Parathyroid adenoma (tissue), 2 donors: ENCODE measurements at regions not wholly inside any gene's neighbourhood (a gene's known extent, or its start where the extent isn't known, plus 50 kb on each side); places are given as distances from the start of the nearest gene placed in this dataset.

Source experiments
- H2AFZ ChIP-seq: fragments of 300-600 bp; sonication (generic); one replicate; pipeline ENCODE4 v1.7.0; 2017; ENCODE audit warnings: antibody characterized with exemption, mild to moderate bottlenecking
- H3K27ac ChIP-seq: fragments of 300-600 bp; sonication (generic); one replicate; pipeline ENCODE4 v1.7.0; 2017
- H3K27me3 ChIP-seq: fragments of 300-600 bp; sonication (generic); one replicate; pipeline ENCODE4 v1.7.0; 2017; ENCODE audit warnings: low read length; ENCODE audit not compliant: control insufficient read depth, insufficient read depth
- H3K36me3 ChIP-seq: fragments of 300-600 bp; sonication (generic); one replicate; pipeline ENCODE4 v1.7.0; 2017; ENCODE audit warnings: low read length; ENCODE audit not compliant: control insufficient read depth, insufficient read depth
- H3K4me1 ChIP-seq: fragments of 300-600 bp; sonication (generic); one replicate; pipeline ENCODE4 v1.7.0; 2017; ENCODE audit warnings: control low read depth
- H3K4me2 ChIP-seq: fragments of 300-600 bp; sonication (generic); one replicate; pipeline ENCODE4 v1.7.0; 2017; ENCODE audit warnings: low read length
- H3K4me3 ChIP-seq: fragments of 300-600 bp; sonication (generic); one replicate; pipeline ENCODE4 v1.7.0; 2017; ENCODE audit warnings: low read depth, low read length
- H3K79me2 ChIP-seq: fragments of 300-600 bp; sonication (generic); one replicate; pipeline ENCODE4 v1.7.0; 2017; ENCODE audit warnings: control low read depth
- H3K9ac ChIP-seq: fragments of 300-600 bp; sonication (generic); one replicate; pipeline ENCODE4 v1.7.0; 2017; ENCODE audit warnings: mild to moderate bottlenecking
- H3K9me3 ChIP-seq: fragments of 300-600 bp; sonication (generic); one replicate; pipeline ENCODE4 v1.7.0; 2017; ENCODE audit warnings: low read length; ENCODE audit not compliant: control insufficient read depth
- CTCF ChIP-seq: fragments of 300-600 bp; sonication (generic); IDR thresholded peaks from one replicate; pipeline ENCODE4 v1.7.0; 2017; ENCODE audit warnings: antibody characterized with exemption, mild to moderate bottlenecking
- donor health status: primary hyperparathyroidism.

GRCh38 chr5:159819591-159820411, 96.5 kb upstream of the ADRA1B start:
- no peak overlapping the region for H3K27ac ChIP-seq
- no peak overlapping the region for H2AFZ ChIP-seq
- H3K79me2 ChIP-seq, result no peaks in the 10 kb centered on the region
- H3K4me2 ChIP-seq, result no peak overlapping the region
- TF ChIP-seq CTCF, result no peak
- H3K9ac ChIP-seq, result no peak overlapping the region
- H3K4me3 ChIP-seq, result no peak overlapping the region
- H3K27me3 ChIP-seq, result no peaks in the 10 kb centered on the region
- H3K36me3 ChIP-seq, result no peaks in the 10 kb centered on the region
- no peaks in the 10 kb centered on the region for H3K9me3 ChIP-seq
- H3K4me1 ChIP-seq, result no peaks in the 10 kb centered on the region

GRCh38 chr5:159820692-159821091, 95.6 kb upstream of the ADRA1B start:
- Histone ChIP-seq H3K9me3 (no peaks in the 10 kb centered on the region), H3K27ac (no peak overlapping the region)

GRCh38 chr5:159821461-159821940, 94.8 kb upstream of the ADRA1B start:
- H3K9me3 ChIP-seq, result no peaks in the 10 kb centered on the region
- no peak overlapping the region for H3K4me2 ChIP-seq
- H3K36me3 ChIP-seq, result no peaks in the 10 kb centered on the region
- H3K27me3 ChIP-seq, result no peaks in the 10 kb centered on the region
- H3K9ac ChIP-seq, result no peak overlapping the region
- H2AFZ ChIP-seq, result no peak overlapping the region
- no peaks in the 10 kb centered on the region for H3K79me2 ChIP-seq
- no peak for TF ChIP-seq CTCF
- H3K4me1 ChIP-seq, result no peaks in the 10 kb centered on the region
- H3K4me3 ChIP-seq, result no peak overlapping the region
- no peak overlapping the region for H3K27ac ChIP-seq

More at GRCh38 chr5:159820692-159821091, 95.6 kb upstream of the ADRA1B start:
- no peak for TF ChIP-seq CTCF
- no peak overlapping the region for H2AFZ ChIP-seq
- H3K79me2 ChIP-seq, result no peaks in the 10 kb centered on the region
- H3K4me1 ChIP-seq, result no peaks in the 10 kb centered on the region
- H3K4me2 ChIP-seq, result no peak overlapping the region
- H3K4me3 ChIP-seq, result no peak overlapping the region
- no peak overlapping the region for H3K9ac ChIP-seq
- no peaks in the 10 kb centered on the region for H3K36me3 ChIP-seq
- H3K27me3 ChIP-seq, result no peaks in the 10 kb centered on the region

GRCh38 chr5:159824188-159825161, 91.8 kb upstream of the ADRA1B start:
- H2AFZ ChIP-seq, result no peak overlapping the region
- H3K9me3 ChIP-seq, result no peaks in the 10 kb centered on the region
- no peaks in the 10 kb centered on the region for H3K4me1 ChIP-seq
- no peaks in the 10 kb centered on the region for H3K27me3 ChIP-seq
- H3K27ac ChIP-seq, result no peak overlapping the region
- TF ChIP-seq CTCF, result no peak
- no peak overlapping the region for H3K4me3 ChIP-seq
- no peaks in the 10 kb centered on the region for H3K36me3 ChIP-seq
- no peak overlapping the region for H3K4me2 ChIP-seq
- H3K9ac ChIP-seq, result no peak overlapping the region
- no peaks in the 10 kb centered on the region for H3K79me2 ChIP-seq
